ENCODE measurements at regions not wholly inside any gene's neighbourhood (a gene's known extent, or its start where the extent isn't known, plus 50 kb on each side); places are given as distances from the start of the nearest gene placed in this dataset.

GRCh38 chr19:13611596-13611995 is 105.3 kb upstream of the CACNA1A start:
- no peaks in the 10 kb centered on the region for H3K4me1 Mint-ChIP-seq
- no peak overlapping the region for H3K27ac Mint-ChIP-seq
- peaks cover 0 to 3% (median 0%) of the 10 kb centered on the region in 6 donors for H3K9me3 Mint-ChIP-seq

GRCh38 chr19:13610039-13610691 is 103.9 kb upstream of the CACNA1A start:
- Mint-ChIP-seq H3K9me3 (peaks cover 0 to 3% (median 0%) of the 10 kb centered on the region in 6 donors), H3K27me3 (ENCODE audit: low read depth in 3 of 3) (peaks cover 0 to 9% (median 7%) of the 10 kb centered on the region in 3 donors), H3K4me3 (no peak overlapping the region), H3K4me1 (no peaks in the 10 kb centered on the region), H3K36me3 (no peaks in the 10 kb centered on the region), H3K27ac (no peak overlapping the region)
- no peak for DNase-seq

More at GRCh38 chr19:13611596-13611995, 105.3 kb upstream of the CACNA1A start:
- Mint-ChIP-seq H3K36me3 (no peaks in the 10 kb centered on the region), H3K4me3 (no peak overlapping the region), H3K27me3 (ENCODE audit: low read depth in 3 of 3) (peaks cover under 1 to 12% (median 7%) of the 10 kb centered on the region in 3 donors)
- DNase-seq = no peak

- no peak for DNase-seq
- Mint-ChIP-seq H3K4me3 (no peak overlapping the region), H3K4me1 (no peaks in the 10 kb centered on the region), H3K36me3 (no peaks in the 10 kb centered on the region), H3K27ac (no peak overlapping the region), H3K9me3 (peaks cover 0 to 3% (median 0%) of the 10 kb centered on the region in 6 donors), H3K27me3 (ENCODE audit: low read depth in 3 of 3) (peaks cover 2 to 17% (median 16%) of the 10 kb centered on the region in 3 donors)
Observed at GRCh38 chr19:13606156-13606555, 99.9 kb upstream of the CACNA1A start.

GRCh38 chr19:13604902-13605586 is 98.8 kb upstream of the CACNA1A start:
- Mint-ChIP-seq H3K4me3 (no peak overlapping the region), H3K9me3 (peaks cover 0 to 3% (median 0%) of the 10 kb centered on the region in 6 donors), H3K36me3 (no peaks in the 10 kb centered on the region), H3K27me3 (ENCODE audit: low read depth in 3 of 3) (peaks cover 2 to 15% (median 12%) of the 10 kb centered on the region in 3 donors), H3K27ac (no peak overlapping the region), H3K4me1 (no peaks in the 10 kb centered on the region)
- no peak for DNase-seq

GRCh38 chr19:13600802-13601201 is 94.5 kb upstream of the CACNA1A start:
- H3K4me1 Mint-ChIP-seq = no peaks in the 10 kb centered on the region
- no peaks in the 10 kb centered on the region for H3K36me3 Mint-ChIP-seq
- no peak overlapping the region for H3K4me3 Mint-ChIP-seq
- no peak for DNase-seq
- H3K27me3 Mint-ChIP-seq (ENCODE audit: low read depth in 3 of 3) = peaks cover 2 to 13% (median 8%) of the 10 kb centered on the region in 3 donors
- H3K9me3 Mint-ChIP-seq = no peaks in the 10 kb centered on the region
- no peak overlapping the region for H3K27ac Mint-ChIP-seq

GRCh38 chr19:13600091-13600490 is 93.8 kb upstream of the CACNA1A start:
- H3K27me3 Mint-ChIP-seq (ENCODE audit: low read depth in 3 of 3) = peaks cover 2 to 13% (median 8%) of the 10 kb centered on the region in 3 donors
- H3K9me3 Mint-ChIP-seq = no peaks in the 10 kb centered on the region
- no peak overlapping the region for H3K27ac Mint-ChIP-seq
- no peak for DNase-seq
- H3K36me3 Mint-ChIP-seq = no peaks in the 10 kb centered on the region
- H3K4me1 Mint-ChIP-seq = no peaks in the 10 kb centered on the region
- H3K4me3 Mint-ChIP-seq = no peak overlapping the region

- peaks cover 2 to 11% (median 10%) of the 10 kb centered on the region in 3 donors for H3K27me3 Mint-ChIP-seq (ENCODE audit: low read depth in 3 of 3)
- no peak overlapping the region for H3K4me3 Mint-ChIP-seq
Observed at GRCh38 chr19:13599681-13600080, 93.4 kb upstream of the CACNA1A start.

GRCh38 chr19:13598098-13598497 is 91.8 kb upstream of the CACNA1A start:
- no peaks in the 10 kb centered on the region for H3K36me3 Mint-ChIP-seq
- no peak overlapping the region for H3K4me3 Mint-ChIP-seq
- no peak overlapping the region for H3K27ac Mint-ChIP-seq
- H3K9me3 Mint-ChIP-seq = no peaks in the 10 kb centered on the region
- peaks cover 0 to 8% (median 4%) of the 10 kb centered on the region in 3 donors for H3K27me3 Mint-ChIP-seq (ENCODE audit: low read depth in 3 of 3)
- H3K4me1 Mint-ChIP-seq = no peaks in the 10 kb centered on the region
- no peak for DNase-seq

More at GRCh38 chr19:13599681-13600080, 93.4 kb upstream of the CACNA1A start:
- Mint-ChIP-seq H3K27ac (no peak overlapping the region), H3K4me1 (no peaks in the 10 kb centered on the region), H3K36me3 (no peaks in the 10 kb centered on the region), H3K9me3 (no peaks in the 10 kb centered on the region)
- no peak for DNase-seq

- no peaks in the 10 kb centered on the region for H3K4me1 Mint-ChIP-seq
- no peak overlapping the region for H3K4me3 Mint-ChIP-seq
- H3K9me3 Mint-ChIP-seq = no peaks in the 10 kb centered on the region
- no peaks in the 10 kb centered on the region for H3K36me3 Mint-ChIP-seq
- DNase-seq = peak; percentile 19 to 44 (median 26)
- H3K27me3 Mint-ChIP-seq (ENCODE audit: low read depth in 3 of 3) = peaks cover 0 to 11% (median 4%) of the 10 kb centered on the region in 3 donors
- H3K27ac Mint-ChIP-seq = no peak overlapping the region
Observed at GRCh38 chr19:13597640-13598039, 91.4 kb upstream of the CACNA1A start.

GRCh38 chr19:13588957-13589833 is 82.9 kb upstream of the CACNA1A start:
- Mint-ChIP-seq H3K36me3 (no peaks in the 10 kb centered on the region), H3K27ac (no peak overlapping the region), H3K9me3 (no peaks in the 10 kb centered on the region), H3K4me1 (no peaks in the 10 kb centered on the region), H3K27me3 (ENCODE audit: low read depth in 3 of 3) (peaks cover 1 to 8% (median 4%) of the 10 kb centered on the region in 3 donors), H3K4me3 (no peak overlapping the region)
- DNase-seq = peak; percentile 65 to 76 (median 69)

- no peak for DNase-seq
- H3K9me3 Mint-ChIP-seq = no peaks in the 10 kb centered on the region
- H3K27ac Mint-ChIP-seq = no peak overlapping the region
- H3K27me3 Mint-ChIP-seq (ENCODE audit: low read depth in 3 of 3) = peaks cover 3 to 5% (median 4%) of the 10 kb centered on the region in 3 donors
- H3K36me3 Mint-ChIP-seq = no peaks in the 10 kb centered on the region
- H3K4me1 Mint-ChIP-seq = no peaks in the 10 kb centered on the region
- H3K4me3 Mint-ChIP-seq = no peak overlapping the region
Observed at GRCh38 chr19:13585512-13585911, 79.2 kb upstream of the CACNA1A start.

GRCh38 chr19:13583753-13584152 is 77.5 kb upstream of the CACNA1A start:
- Mint-ChIP-seq H3K4me3 (no peak overlapping the region), H3K4me1 (no peaks in the 10 kb centered on the region), H3K27me3 (ENCODE audit: low read depth in 3 of 3) (peaks cover 4 to 5% (median 5%) of the 10 kb centered on the region in 3 donors), H3K36me3 (no peaks in the 10 kb centered on the region), H3K27ac (no peak overlapping the region), H3K9me3 (no peaks in the 10 kb centered on the region)
- DNase-seq = no peak

- H3K4me3 Mint-ChIP-seq = no peak overlapping the region
- no peaks in the 10 kb centered on the region for H3K36me3 Mint-ChIP-seq
- no peaks in the 10 kb centered on the region for H3K4me1 Mint-ChIP-seq
- peaks cover 0 to under 1% (median 0%) of the 10 kb centered on the region in 6 donors for H3K9me3 Mint-ChIP-seq
- no peak overlapping the region for H3K27ac Mint-ChIP-seq
- DNase-seq = no peak
- H3K27me3 Mint-ChIP-seq (ENCODE audit: low read depth in 3 of 3) = peaks cover 4 to 7% (median 5%) of the 10 kb centered on the region in 3 donors
Observed at GRCh38 chr19:13583114-13583513, 76.8 kb upstream of the CACNA1A start.

- no peak overlapping the region for H3K27ac Mint-ChIP-seq
- H3K27me3 Mint-ChIP-seq (ENCODE audit: low read depth in 3 of 3) = peaks cover 4 to 9% (median 7%) of the 10 kb centered on the region in 3 donors
- no peak overlapping the region for H3K4me3 Mint-ChIP-seq
- peaks cover 0 to 6% (median 2%) of the 10 kb centered on the region in 6 donors for H3K9me3 Mint-ChIP-seq
- no peaks in the 10 kb centered on the region for H3K4me1 Mint-ChIP-seq
- H3K36me3 Mint-ChIP-seq = no peaks in the 10 kb centered on the region
- no peak for DNase-seq
Observed at GRCh38 chr19:13581576-13581975, 75.3 kb upstream of the CACNA1A start.
